ENCODE measurements at regions not wholly inside any gene's neighbourhood (a gene's known extent, or its start where the extent isn't known, plus 50 kb on each side); places are given as distances from the start of the nearest gene placed in this dataset.

DNA sequence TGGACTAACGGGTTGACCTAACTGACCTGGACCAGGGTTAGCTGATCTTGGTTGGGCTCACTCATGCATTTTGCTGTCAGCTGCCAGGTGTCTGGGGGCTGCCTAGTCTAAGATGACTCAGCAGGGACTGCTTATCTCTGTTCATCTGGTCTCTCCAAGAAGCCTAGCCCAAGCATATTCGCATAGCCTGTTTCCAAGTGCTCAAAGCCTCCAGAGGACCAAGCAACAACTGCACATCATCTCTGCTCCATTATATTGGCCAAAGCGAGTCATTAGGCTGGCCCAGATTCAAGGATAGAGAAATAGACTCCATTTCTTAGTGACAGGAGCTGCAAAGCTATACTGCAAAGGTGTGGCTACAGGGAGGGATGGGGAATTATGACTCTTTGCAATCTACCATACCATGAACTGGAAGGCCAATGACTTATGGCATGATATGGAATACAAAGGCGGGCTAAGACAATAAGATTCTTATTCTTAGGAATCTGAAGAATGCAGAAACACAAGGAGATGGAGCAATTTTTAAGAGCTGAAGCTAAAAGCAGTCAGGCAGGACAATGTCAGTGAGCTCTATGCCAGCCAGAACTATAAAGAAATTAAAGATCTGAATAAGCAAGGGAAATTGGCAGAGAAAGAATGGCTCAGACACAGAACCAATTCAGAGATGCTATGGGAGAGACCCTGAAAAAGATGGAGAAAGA lies 194.6 kb upstream of the FSCB start:
- DNase-seq: no peak

DNA sequence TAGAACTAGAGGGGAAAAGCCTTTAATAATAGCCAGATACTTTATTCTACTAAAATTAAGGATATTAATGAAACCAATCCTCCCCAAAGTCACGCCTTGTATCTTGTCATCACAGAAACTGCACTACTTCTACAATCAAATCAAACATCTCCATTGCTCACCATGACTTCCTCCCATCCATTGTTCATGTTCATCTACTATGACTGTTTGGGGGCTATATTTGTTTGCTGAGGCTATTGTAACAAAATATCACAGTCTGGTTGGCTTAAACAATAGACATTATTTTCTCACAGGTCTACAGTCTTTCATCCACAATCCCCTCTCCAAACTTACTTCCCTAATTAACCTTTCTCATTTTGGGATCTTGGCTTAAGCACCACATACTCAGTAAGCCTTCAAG lies 193.6 kb upstream of the FSCB start:
- no peak for DNase-seq

DNA sequence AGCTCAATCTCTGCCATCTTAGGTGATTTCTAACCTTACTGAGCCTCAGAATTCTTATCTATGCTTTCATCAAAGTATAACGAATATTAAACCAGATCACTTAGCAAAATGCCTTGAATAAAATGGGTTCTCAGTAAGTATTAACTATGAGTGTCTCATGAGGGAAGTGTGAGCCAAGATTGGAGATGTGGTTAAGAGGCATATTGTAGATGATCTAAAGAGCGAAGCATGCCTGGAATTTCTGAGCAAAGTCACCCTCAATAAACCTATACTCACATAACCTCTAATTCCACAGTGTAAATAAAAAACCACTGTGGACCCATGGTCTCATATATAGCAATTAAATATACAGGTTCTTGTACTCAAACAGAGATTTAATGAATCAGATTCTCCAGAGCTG lies 193.1 kb upstream of the FSCB start:
- peak; percentile 27 for DNase-seq

DNA sequence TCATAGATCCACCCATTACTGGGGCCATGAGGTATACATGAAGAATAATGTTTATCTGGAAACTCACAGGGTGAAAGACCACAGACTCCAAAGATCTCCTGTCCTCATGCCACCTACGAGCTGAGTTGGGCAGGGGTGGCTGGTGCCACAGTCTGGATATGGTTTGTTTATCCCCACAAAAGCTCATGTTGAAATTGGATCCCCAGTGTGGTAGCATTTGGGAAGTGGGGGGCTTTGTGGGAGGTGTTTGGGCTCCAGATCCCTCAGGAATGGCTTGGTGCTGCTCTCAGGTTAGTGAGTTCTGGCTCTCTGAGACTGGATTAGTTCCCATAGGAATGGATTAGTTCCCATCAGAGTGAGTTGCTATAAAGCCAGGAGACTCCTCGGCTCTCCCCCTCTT lies 192.3 kb upstream of the FSCB start:
- no peak for DNase-seq

DNA sequence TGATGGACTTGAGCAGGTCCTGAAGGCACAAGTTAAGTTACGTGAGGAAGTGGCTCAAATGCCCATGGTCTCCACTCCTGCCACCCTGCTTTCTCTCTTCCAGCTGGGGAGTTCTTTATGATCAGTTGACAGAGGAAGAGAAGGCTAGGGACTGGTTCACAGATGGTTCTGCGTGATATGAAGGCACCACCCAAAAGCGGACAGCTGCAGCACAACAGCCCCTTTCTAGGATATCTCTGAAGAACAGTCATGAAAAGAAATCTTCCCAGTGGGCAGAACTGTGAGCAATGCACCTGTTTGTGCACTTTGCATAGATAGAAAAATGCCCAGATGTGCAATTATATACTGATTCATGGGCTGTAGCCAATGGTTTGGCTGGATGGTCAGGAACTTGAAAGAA lies 162.4 kb upstream of the FSCB start:
- no peak for DNase-seq

DNA sequence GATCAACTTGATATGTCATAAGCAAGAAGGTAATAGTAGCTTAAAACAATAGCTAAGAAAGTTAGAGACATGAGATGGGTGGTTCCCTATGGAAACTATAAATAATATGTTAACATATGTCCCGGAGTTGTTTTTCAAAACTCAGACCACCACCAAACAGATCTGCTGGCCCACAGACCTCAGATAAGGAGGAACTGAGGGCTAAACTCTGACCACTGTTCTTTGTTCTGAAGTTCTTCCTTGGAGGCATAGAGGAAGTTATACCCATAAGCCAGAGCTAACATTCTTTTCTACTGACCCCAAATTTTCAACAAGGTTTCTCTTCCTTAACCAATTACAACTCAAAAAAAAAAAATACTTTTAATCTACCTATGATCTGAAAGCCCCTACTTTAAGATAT lies 156.1 kb upstream of the FSCB start:
- no peak for DNase-seq

DNA sequence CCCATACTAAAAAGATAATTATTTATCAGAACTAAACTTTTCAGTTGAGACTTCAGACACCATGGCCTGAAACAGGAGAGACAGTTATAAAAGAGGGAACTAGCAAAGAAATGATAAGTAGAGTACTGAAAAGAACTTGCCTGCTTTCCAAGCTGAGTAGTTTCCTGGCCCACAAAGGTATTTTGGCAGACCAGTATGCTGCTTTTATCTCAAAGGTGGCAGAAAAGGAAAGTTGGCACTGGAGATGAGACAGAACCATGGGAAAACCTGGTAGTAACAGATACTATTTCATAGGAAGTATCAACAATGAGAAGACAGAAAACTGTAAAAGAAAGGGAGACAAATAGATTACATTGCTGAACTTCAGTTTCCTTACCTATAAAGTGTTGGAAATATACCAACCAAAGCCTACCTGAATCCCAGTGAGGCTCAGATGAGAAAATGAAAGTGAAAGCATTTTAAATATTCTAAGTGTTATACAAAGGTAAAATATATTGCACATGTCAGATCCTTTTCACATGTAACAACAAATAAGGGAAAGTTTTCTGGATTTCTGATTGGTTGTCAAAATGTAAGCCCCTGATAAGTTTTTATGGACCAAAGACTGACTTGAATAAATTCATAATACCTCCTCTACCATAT lies 155.3 kb upstream of the FSCB start:
- DNase-seq: peak; percentile 2

DNA sequence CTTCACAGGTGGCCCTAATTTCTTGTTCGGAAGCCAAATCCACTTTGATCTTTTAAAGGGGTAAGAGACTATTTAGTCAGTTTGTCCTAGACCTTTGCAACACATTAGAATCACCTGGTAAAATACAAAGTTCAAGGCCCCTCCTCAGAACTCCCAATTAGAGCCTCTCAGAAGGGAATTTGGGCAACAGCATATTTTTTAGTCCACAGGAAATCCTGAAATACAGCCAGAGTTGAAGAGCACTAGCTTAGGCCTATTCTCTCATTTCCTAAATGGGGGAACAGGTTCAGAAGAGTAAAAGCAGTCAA lies 151.3 kb upstream of the FSCB start:
- DNase-seq: no peak

DNA sequence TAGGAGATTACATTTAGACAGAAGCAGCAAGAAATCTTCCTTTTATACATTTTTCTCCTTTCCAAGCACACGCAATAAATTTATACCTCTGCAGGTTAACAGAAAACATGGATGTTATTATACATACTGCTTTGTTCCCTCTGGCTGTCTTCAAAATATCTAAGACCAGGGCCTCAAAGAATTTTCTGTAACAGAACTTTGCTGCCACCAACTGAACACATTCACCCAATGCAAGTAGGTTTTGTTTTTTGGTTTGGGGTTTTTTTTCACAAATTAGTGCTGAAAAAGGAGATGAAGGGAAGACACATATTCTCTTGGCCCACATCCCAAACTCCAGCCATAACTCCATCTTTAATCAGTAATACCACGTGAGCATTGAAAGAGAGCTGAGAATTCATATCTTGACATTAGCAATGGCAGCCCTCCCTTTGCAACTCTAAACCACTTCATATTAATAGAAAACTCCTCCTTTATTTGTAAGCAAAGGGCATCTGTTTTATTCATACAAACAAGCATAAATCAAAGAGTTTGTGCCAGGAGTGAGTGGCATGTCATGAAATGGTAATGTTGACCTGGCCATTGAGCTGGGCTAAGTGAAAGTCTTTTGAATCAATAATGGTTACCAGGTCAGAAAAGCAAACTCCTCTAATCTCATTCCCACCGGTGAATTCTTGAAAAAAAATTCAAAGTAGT lies 150.8 kb upstream of the FSCB start:
- DNase-seq: peak; percentile 49

DNA sequence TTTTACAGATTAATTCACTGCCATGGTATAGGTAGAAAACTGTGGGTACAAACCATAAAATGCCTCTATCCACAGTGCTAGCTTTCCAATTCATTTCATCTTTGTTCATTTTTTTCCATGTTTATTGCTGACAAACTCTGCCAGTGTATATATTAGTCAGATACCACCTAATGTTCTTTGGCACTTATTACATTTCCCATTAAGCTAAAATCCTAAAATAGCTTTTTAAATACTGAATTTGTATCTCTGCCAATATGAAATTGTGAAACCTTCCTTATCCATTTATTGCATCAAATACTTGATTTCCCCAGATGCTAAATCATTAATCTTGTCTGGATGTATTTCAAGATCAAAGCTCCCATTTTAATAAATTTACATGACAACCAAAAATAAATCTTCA lies 150.1 kb upstream of the FSCB start:
- DNase-seq: no peak

DNA sequence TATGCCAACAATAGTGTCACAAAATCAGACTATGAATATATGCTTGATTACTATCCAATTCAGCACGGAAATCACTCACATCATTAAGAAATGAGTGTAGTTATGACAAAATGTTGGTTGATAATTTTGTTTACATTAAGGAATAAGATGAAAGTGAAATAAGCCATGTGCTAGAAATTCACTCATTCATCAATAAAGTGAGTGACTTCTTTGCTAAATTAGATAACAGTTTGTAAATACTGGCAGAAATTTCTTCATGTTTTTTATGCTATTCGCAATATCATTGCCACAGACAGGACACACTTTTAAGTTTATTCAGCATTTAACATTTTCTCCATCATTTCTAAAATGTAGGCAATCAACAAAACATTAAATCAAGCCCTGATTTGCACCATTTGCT lies 147.5 kb upstream of the FSCB start:
- no peak for DNase-seq

DNA sequence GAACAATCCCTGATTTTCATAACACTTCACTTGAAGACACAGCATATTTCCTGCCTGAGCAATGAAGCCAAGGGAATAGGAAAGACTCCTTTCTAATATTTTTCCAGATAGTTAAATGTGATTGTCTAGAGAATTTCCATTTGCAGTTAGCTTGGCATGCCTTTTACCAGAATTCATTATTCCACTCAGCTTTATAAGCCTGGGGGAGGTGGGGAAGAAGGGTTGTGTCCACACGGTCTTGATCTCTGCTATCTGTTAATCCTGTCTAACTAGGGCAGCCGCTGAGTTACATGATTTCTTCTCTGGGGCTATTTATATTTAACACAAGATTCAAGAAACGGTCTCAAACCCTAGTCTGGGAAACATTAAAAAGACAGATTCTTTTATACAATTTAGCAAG lies 146.6 kb upstream of the FSCB start:
- no peak for DNase-seq

DNA sequence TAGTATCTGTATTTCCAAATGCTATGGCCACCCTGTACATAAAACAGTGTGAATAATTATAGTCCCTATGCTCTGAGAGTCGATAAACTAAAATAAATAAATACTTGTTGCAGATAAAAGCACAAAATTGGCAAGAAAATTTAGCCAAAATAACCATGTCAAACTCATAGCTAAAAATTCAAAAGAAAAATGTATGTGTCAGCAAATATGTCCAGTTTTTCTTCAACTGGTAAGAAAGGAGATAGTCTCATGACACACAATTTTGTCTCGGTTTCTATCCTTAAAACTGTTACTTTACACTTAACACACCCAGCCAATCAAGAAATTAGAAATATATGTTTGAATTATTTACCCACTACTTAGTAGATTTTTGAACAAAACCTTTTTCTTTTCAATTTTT lies 145.6 kb upstream of the FSCB start:
- no peak for DNase-seq

DNA sequence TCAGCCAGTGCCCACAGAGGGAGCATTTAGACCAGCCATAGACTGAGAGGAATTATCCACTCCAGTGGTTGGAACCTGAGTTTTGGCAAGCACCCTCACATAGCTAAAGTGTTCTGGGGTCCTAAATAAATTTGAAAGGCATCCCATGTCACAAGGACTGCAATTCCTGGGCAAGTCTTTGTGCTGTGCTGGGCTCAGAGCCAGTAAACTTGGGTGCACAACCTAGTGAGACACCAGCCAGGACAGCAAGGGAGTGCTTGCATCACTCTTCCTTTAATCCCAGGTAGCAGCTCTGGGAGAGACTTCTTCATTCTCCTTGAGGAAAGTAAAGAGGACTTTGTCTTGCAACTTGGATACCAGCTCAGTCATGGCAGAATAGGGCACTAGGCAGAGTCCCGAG lies 142.0 kb upstream of the FSCB start:
- DNase-seq: peak; percentile 60

DNA sequence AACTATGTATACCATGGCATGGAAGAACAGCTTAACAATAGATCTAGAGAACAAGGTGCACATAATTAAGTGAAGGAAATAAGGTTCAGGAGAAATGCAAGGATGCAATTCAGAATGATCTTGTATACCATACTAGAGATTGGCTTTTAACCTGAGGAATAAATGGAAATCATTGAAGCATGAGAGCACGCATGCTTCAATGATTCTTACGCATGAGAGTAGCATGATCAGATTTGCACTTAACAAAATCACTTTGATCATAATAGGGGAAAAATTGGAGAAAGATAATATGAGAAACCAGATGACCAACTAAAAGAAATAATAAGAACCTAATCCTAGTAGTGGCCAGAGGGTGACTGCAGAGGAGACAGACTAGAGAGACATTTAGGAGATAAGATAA lies 133.3 kb upstream of the FSCB start:
- DNase-seq: peak; percentile 76

DNA sequence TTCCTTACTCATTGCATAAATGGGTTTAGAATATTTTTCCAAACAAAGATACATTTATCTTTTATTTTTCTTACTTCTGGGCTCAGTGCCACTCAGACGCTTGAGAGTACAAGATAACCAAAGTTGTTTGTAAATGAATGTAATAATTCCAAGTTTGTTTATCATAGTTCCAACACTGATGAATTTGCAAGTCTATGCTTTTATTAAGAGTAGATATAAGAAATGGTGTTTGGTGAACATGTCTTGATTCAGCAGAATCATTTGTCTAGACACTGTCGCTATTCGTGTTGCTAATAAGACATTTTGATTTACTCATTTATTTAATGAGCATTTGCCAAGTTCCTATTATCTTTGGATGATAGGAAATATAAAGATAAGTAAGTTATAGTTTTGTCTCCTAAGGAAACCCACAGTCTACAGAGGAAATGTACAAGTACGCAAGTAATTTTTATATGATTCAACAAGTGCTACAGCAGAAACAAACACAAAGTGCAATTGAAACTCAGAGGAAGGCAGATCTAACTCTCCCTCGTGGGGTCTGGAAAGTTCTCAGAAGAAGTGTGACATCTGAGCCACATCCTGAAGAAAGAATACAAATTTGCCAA lies 132.8 kb upstream of the FSCB start:
- DNase-seq: no peak

DNA sequence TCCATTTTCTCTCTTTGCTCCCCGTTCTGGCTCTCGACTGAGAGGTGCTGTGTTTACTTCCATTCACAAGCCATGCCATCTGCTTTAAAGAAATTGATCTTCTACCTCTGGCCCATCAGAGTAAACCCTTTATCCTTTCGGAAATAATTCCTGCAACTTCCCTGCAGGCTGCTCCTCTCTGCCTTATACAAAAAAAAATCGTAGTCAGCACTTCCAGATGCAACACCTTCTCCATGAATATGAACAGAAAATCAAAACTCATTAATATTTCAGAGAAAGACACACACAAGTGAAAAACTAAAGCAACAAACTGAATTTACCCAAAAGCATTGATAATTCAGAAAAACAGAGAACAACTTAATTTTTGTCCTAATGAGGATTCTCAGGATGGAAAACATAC lies 127.6 kb upstream of the FSCB start:
- DNase-seq: no peak

DNA sequence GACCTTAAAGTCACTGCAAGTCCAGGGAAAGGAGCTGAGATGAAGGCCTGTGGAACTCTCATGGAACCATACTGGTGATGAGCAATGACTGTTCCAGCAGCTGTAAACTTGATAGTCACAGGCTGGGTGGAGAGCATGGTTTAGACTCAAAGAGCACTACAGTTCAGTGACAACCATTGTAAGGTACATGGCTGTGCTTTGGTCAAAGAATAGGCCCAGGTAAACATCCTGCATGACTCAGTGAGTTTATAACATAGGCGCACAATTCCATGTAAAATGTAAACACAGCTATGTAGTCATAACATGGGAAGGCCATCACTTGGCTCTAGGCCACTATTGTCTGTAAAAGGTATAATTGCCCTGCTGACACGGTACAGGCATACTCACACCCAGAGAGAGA lies 119.3 kb upstream of the FSCB start:
- DNase-seq: no peak

DNA sequence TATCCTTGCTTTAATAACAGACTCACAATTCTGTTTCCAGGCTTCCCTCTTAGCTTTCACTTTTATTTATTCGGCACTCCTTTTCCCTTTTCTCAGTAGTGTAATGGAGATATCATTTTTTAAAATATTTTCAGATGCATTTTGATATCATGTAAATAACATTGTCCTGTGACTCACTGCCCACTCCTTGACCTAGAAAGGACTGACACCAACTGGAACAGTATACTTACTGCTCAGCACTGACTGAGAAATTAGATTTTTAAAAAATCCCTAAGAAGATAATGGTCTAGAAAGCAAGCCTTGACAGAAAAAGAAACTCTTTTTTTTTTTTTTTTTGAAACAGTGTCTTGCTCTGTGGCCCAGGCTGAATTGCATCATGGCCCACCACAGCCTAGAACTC lies 118.0 kb upstream of the FSCB start:
- DNase-seq: no peak

DNA sequence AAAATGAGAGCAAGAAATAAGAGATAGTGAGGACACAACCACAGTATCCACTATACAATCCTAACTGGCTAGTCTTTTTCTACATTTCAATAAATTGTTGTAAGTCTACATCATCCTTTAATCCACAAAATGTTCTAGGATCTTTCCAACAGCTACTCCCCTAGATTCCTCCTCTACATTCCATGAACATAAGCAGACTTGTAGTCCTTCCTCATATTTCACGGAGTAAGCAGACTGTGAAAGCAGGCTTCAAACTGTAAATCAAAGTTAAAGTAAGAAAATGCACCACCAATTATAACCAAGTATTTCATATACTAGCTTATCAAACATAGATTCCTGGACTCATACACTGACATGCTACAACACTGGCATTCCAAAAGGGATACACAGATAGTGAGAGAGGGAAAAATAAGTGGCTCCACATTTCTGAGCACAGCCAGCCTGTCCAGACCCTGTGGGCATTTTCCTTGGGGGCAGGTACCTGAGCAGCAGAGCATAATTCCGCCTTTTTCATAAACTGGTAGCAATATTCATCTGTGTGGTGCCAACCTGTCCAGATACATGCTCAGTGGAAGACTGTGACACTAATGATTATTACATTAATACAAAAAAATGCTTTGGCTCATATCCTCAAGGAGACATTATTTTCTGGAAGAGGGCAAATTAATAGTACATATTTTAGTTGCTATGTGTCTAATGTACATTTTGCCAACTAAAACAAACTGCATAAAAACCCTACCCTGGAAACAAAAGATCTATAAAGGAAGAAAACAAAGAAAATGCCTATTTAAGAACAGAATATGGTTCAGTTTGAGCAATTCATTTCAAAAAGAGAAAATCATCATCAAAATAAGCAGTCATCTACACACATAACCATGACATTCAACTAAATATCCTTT lies 113.3 kb upstream of the FSCB start:
- DNase-seq: no peak

DNA sequence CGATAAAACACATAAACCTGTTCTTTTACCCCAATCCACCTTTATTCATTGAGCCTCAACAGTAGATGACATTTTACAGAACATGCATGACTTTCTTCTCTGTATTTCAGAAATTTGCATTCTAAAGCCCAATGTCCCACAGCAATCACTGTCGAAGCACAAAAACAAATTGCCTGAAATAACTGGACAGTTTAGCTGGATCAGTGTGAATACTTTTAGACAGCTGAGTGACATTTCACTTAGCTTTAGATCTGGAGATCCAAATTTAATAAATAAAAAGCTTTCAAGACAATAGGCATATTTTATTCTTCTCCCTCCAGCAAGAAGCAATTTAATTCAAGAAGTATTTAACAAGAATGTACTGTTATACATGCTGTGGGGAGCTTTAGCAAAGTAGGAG lies 109.1 kb upstream of the FSCB start:
- DNase-seq: no peak

DNA sequence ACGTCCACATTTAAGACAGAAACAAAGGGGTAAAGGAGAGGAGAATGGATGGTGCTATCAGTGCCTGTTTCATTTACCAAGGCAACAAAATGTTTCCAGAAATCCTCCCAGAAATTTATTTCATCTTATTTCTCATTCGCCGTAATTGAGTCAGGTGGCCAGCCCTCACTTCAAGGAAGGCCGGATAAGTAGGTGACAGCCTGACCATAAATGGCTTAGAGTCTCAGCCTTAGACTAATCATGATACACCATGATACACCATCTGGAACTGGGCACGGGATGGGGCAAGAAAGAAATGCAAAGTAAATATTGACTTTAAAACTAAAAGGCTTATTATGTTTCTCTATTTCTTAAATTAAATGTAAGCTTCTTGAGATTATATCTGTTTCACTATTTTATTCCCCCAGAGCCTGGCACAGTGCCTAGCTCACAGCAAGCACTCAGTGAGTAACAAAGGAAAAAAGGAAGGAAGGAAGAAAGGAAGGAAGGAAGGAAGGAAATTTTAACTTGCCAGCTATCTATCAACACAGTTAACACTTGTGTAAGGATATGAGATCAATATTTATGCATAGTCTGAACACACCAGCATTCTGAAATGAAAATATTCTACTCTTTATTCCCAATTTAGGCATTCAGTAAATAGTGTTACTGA lies 106.1 kb upstream of the FSCB start:
- peak; percentile 91 for DNase-seq

DNA sequence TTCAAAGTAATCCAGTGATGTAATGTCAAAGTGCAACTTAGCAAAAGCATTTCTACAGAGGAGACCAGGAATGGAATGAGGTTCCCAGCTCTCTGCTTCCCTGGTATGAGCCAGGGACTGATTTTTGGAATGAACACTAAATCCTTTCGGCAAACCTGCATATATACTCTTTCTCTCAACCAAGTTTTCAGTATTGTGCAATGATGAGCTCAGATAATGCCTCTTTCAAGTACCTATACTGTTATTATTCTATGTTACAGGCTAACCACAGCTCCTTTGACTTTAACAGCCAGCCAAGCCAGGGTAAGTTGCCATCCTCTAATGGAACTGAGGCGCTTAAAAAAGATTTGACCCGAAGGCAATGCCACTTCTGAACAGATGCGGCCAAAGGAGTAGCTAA lies 104.9 kb upstream of the FSCB start:
- DNase-seq: peak; percentile 98
